ENCODE measurements at regions not wholly inside any gene's neighbourhood (a gene's known extent, or its start where the extent isn't known, plus 50 kb on each side); places are given as distances from the start of the nearest gene placed in this dataset.

DNA sequence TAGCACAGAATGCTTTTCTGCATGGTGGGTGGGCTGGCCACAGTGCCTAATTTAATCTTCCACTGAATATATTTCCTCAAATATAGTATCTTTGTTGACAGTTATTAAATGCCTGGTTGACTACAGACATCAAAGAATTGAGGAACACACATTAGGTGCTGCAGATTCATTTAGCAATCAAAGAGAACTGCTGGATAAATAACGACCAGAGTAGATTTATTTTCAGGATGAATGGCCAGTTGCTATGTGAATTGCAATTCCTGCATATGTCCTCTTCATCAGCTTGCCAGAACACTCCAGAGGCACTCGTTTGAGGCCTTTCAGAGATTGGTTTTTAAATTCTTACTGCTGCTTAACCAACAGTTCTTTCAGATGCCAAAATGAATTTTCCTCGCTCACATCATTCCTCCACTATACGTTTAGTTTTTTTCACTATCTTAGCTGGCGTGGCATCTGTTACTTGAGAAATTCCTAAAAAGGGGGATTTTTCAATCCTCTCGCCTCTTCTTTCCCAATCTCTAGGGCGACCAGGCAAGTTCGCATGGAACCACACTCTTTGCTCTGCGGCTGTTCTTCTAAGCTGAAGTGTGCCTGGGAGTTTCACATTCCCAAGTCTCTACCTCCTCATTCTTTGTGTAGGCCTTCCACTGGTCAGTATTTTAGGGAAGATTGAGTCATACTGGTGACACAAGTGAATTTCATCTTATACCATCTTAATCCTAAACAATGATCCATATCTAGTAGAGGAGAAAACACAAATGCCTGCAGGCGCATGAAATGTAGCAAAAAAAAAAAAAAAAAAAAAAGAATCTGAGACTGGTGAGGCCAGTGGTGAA, 237.1 kb upstream of the NMUR2 start:
- H3K27me3 ChIP-seq (replicated peaks in 1 of 4; ENCODE audit: control extremely low read depth in 1 of 4, control insufficient read depth in 3 of 4, insufficient read depth in 4 of 4, low read length in 3 of 4), result no peaks in the 10 kb centered on the region
- no peaks in the 10 kb centered on the region for H3K9me3 ChIP-seq (ENCODE audit: control extremely low read depth in 1 of 3, control insufficient read depth in 2 of 3, insufficient read depth in 1 of 3, low read length in 2 of 3)
- no peaks in the 10 kb centered on the region for H3K79me2 ChIP-seq (ENCODE audit: control insufficient read depth, insufficient read depth, low read length)
- no peak overlapping the region for H3K9ac ChIP-seq (ENCODE audit: low read length)
- no peak overlapping the region for H3K4me3 Mint-ChIP-seq
- POLR2A ChIA-PET, result no interaction called here
- CTCF ChIA-PET, result no interaction called here
- H3K4me1 ChIP-seq (ENCODE audit: control insufficient read depth in 2 of 2, insufficient read depth in 2 of 2, low read length in 2 of 2), result no peaks in the 10 kb centered on the region
- H4K20me1 ChIP-seq (ENCODE audit: control insufficient read depth, insufficient read depth, low read length, poor library complexity, severe bottlenecking), result no peaks in the 10 kb centered on the region
- H3K9me3 Mint-ChIP-seq (ENCODE audit: insufficient read depth), result no peaks in the 10 kb centered on the region
- H3K4me3 ChIP-seq (ENCODE audit: control extremely low read depth in 1 of 5, extremely low read depth in 1 of 5, insufficient read depth in 1 of 5, low read depth in 2 of 5, low read length in 4 of 5), result no peak overlapping the region
- H3K27ac Mint-ChIP-seq, result no peak overlapping the region
- no peaks in the 10 kb centered on the region for H3K4me1 Mint-ChIP-seq
- no peak overlapping the region for H3K4me2 ChIP-seq (replicated peaks; ENCODE audit: low read depth, low read length, poor library complexity, severe bottlenecking)
- no peaks in the 10 kb centered on the region for H3K27me3 Mint-ChIP-seq
- no peak overlapping the region for H3K27ac ChIP-seq (ENCODE audit: low read length in 2 of 2)
- WGBS (ENCODE audit: insufficient coverage), result 50% methylated on average over 1 of the region's 10 CpGs
- H2AFZ ChIP-seq (ENCODE audit: insufficient read depth, low read depth, low read length, poor library complexity, severe bottlenecking), result no peak overlapping the region
- ATAC-seq (ENCODE audit: low read depth) (no peak), DNase-seq (no peak)
- TF ChIP-seq EZH2 (IDR thresholded peaks at IDR 0.05; ENCODE audit: borderline replicate concordance, insufficient read depth, low read depth, low read length, poor library complexity, severe bottlenecking), result no peak
- TF ChIP-seq, protein P1, sequence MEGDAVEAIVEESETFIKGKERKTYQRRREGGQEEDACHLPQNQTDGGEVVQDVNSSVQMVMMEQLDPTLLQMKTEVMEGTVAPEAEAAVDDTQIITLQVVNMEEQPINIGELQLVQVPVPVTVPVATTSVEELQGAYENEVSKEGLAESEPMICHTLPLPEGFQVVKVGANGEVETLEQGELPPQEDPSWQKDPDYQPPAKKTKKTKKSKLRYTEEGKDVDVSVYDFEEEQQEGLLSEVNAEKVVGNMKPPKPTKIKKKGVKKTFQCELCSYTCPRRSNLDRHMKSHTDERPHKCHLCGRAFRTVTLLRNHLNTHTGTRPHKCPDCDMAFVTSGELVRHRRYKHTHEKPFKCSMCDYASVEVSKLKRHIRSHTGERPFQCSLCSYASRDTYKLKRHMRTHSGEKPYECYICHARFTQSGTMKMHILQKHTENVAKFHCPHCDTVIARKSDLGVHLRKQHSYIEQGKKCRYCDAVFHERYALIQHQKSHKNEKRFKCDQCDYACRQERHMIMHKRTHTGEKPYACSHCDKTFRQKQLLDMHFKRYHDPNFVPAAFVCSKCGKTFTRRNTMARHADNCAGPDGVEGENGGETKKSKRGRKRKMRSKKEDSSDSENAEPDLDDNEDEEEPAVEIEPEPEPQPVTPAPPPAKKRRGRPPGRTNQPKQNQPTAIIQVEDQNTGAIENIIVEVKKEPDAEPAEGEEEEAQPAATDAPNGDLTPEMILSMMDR (IDR thresholded peaks at IDR 0.05), result no peak
- H3K36me3 ChIP-seq (replicated peaks in 1 of 2; ENCODE audit: control extremely low read depth in 1 of 2, control insufficient read depth in 1 of 2, extremely low read depth in 1 of 2, insufficient read depth in 2 of 2, low read length in 1 of 2), result no peaks in the 10 kb centered on the region
- intact Hi-C loops (cut with micrococcal nuclease), result no loop called here

DNA sequence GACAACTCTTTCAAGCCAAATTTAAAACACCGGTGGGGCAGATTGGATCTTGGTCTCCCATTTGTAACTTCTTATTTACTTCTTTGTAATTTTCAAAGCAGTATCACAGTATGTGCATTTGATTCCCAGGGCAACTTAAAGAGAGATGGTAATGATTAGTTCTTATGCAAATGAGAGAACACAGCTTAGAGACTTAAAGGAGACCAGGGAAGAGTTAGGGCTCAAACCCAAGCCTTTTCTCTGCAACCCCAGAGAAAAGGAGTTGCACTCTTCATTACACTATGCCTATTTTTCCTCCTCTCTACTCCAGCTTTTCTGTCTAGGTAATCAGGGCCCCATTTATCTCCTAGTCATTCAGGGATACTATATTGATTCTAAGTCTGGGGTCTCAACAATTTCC, 237.8 kb upstream of the NMUR2 start:
- ChIA-PET POLR2A (no interaction called here), CTCF (no interaction called here)
- intact Hi-C loops (cut with micrococcal nuclease), result no loop called here
- Histone ChIP-seq H3K36me3 (replicated peaks in 1 of 2; ENCODE audit: control extremely low read depth in 1 of 2, control insufficient read depth in 1 of 2, extremely low read depth in 1 of 2, insufficient read depth in 2 of 2, low read length in 1 of 2) (no peaks in the 10 kb centered on the region), H3K79me2 (ENCODE audit: control insufficient read depth, insufficient read depth, low read length) (no peaks in the 10 kb centered on the region), H3K9me3 (ENCODE audit: control extremely low read depth in 1 of 3, control insufficient read depth in 2 of 3, insufficient read depth in 1 of 3, low read length in 2 of 3) (no peaks in the 10 kb centered on the region), H3K27me3 (replicated peaks in 1 of 4; ENCODE audit: control extremely low read depth in 1 of 4, control insufficient read depth in 3 of 4, insufficient read depth in 4 of 4, low read length in 3 of 4) (no peaks in the 10 kb centered on the region), H3K4me2 (replicated peaks; ENCODE audit: low read depth, low read length, poor library complexity, severe bottlenecking) (no peak overlapping the region), H2AFZ (ENCODE audit: insufficient read depth, low read depth, low read length, poor library complexity, severe bottlenecking) (no peak overlapping the region), H4K20me1 (ENCODE audit: control insufficient read depth, insufficient read depth, low read length, poor library complexity, severe bottlenecking) (no peaks in the 10 kb centered on the region), H3K4me3 (ENCODE audit: control extremely low read depth in 1 of 5, extremely low read depth in 1 of 5, insufficient read depth in 1 of 5, low read depth in 2 of 5, low read length in 4 of 5) (no peak overlapping the region), H3K27ac (ENCODE audit: low read length in 2 of 2) (no peak overlapping the region), H3K9ac (ENCODE audit: low read length) (no peak overlapping the region), H3K4me1 (ENCODE audit: control insufficient read depth in 2 of 2, insufficient read depth in 2 of 2, low read length in 2 of 2) (no peaks in the 10 kb centered on the region)
- Mint-ChIP-seq H3K4me3 (no peak overlapping the region), H3K4me1 (no peaks in the 10 kb centered on the region), H3K27ac (no peak overlapping the region), H3K9me3 (ENCODE audit: insufficient read depth) (no peaks in the 10 kb centered on the region), H3K27me3 (no peaks in the 10 kb centered on the region)
- ATAC-seq (ENCODE audit: low read depth) (no peak), DNase-seq (no peak)
- whole genome bisulfite sequencing (ENCODE audit: insufficient coverage), result no CpG with 5 or more reads among the region's 1 CpG
- no peak for TF ChIP-seq EZH2 (IDR thresholded peaks at IDR 0.05; ENCODE audit: borderline replicate concordance, insufficient read depth, low read depth, low read length, poor library complexity, severe bottlenecking)
- TF ChIP-seq, protein P1 (IDR thresholded peaks at IDR 0.05), result no peak
